ENCODE measurements at regions not wholly inside any gene's neighbourhood (a gene's known extent, or its start where the extent isn't known, plus 50 kb on each side); places are given as distances from the start of the nearest gene placed in this dataset.

GRCh38 chr1:82836973-82837680, 1036.4 kb downstream of the ADGRL2 start:
- DNase-seq (ENCODE audit: low read depth in 2 of 2), result no peak

GRCh38 chr1:82836213-82836972, 1035.7 kb downstream of the ADGRL2 start:
- no peak for DNase-seq (ENCODE audit: low read depth in 2 of 2)

- no peak for DNase-seq (ENCODE audit: low read depth in 2 of 2)
Observed at GRCh38 chr1:82830690-82831380, 1030.1 kb downstream of the ADGRL2 start.

GRCh38 chr1:82829527-82829926, 1028.8 kb downstream of the ADGRL2 start:
- no peak for DNase-seq (ENCODE audit: low read depth in 2 of 2)

GRCh38 chr1:82823876-82824275, 1023.1 kb downstream of the ADGRL2 start:
- DNase-seq (ENCODE audit: low read depth in 2 of 2), result no peak

GRCh38 chr1:82820816-82821215, 1020.1 kb downstream of the ADGRL2 start:
- no peak for DNase-seq (ENCODE audit: low read depth in 2 of 2)

- DNase-seq (ENCODE audit: low read depth in 2 of 2), result no peak
Observed at GRCh38 chr1:82819234-82819633, 1018.5 kb downstream of the ADGRL2 start.

GRCh38 chr1:82818586-82818985, 1017.9 kb downstream of the ADGRL2 start:
- DNase-seq (ENCODE audit: low read depth in 2 of 2), result no peak

GRCh38 chr1:82813386-82813785, 1012.7 kb downstream of the ADGRL2 start:
- no peak for DNase-seq (ENCODE audit: low read depth in 2 of 2)

- DNase-seq (ENCODE audit: low read depth in 2 of 2), result no peak
Observed at GRCh38 chr1:82810601-82811000, 1009.9 kb downstream of the ADGRL2 start.

- DNase-seq (ENCODE audit: low read depth in 2 of 2), result no peak
Observed at GRCh38 chr1:82807563-82807962, 1006.8 kb downstream of the ADGRL2 start.

- no peak for DNase-seq (ENCODE audit: low read depth in 2 of 2)
Observed at GRCh38 chr1:82806133-82806532, 1005.4 kb downstream of the ADGRL2 start.

GRCh38 chr1:82801176-82801575, 1000.4 kb downstream of the ADGRL2 start:
- no peak for DNase-seq (ENCODE audit: low read depth in 2 of 2)

- no peak for DNase-seq (ENCODE audit: low read depth in 2 of 2)
Observed at GRCh38 chr1:82800721-82801120, 1000.0 kb downstream of the ADGRL2 start.

- DNase-seq (ENCODE audit: low read depth in 2 of 2), result no peak
Observed at GRCh38 chr1:82799261-82799660, 998.5 kb downstream of the ADGRL2 start.

GRCh38 chr1:82795508-82796149, 994.9 kb downstream of the ADGRL2 start:
- DNase-seq (ENCODE audit: low read depth in 2 of 2), result no peak

- no peak for DNase-seq (ENCODE audit: low read depth in 2 of 2)
Observed at GRCh38 chr1:82792151-82792550, 991.4 kb downstream of the ADGRL2 start.

- DNase-seq (ENCODE audit: low read depth in 2 of 2), result no peak
Observed at GRCh38 chr1:82790556-82790955, 989.8 kb downstream of the ADGRL2 start.

- DNase-seq (ENCODE audit: low read depth in 2 of 2), result no peak
Observed at GRCh38 chr1:82788660-82789059, 987.9 kb downstream of the ADGRL2 start.

GRCh38 chr1:82788038-82788437, 987.3 kb downstream of the ADGRL2 start:
- DNase-seq (ENCODE audit: low read depth in 2 of 2), result no peak

- no peak for DNase-seq (ENCODE audit: low read depth in 2 of 2)
Observed at GRCh38 chr1:82786883-82787282, 986.1 kb downstream of the ADGRL2 start.

GRCh38 chr1:82785268-82785790, 984.6 kb downstream of the ADGRL2 start:
- DNase-seq (ENCODE audit: low read depth in 2 of 2), result no peak
